Ureter (tissue), 1 donor: ENCODE measurements at regions not wholly inside any gene's neighbourhood (a gene's known extent, or its start where the extent isn't known, plus 50 kb on each side); places are given as distances from the start of the nearest gene placed in this dataset.

Experiments used
- DNase-seq: peaks from one replicate; pipeline ENCODE4 v3.0.0-alpha.2; 2020; ENCODE audit warnings: low spot score
- donor health status: DM: yes; HTN: yes; CAD: no.

DNA sequence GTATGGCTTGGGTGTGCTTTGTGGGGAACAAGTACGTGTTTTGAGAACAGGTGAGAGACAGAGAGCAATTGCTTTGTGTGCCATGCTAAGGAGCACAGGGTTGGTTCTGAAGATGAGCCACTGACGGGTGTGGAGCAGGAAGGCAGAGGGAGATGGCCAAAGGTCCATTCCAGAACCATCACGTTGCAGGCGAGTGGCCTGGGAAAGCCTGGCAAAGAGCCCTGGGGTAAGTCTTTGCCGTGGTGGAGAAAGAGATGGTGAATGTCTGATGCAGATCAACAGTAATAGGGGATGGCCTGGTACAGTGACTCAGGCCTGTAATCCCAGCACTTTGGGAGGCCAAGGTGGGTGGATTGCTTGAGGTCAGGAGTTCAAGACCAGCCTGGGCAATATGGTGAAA, 93.5 kb upstream of the ZNF521 start:
- no peak for DNase-seq

DNA sequence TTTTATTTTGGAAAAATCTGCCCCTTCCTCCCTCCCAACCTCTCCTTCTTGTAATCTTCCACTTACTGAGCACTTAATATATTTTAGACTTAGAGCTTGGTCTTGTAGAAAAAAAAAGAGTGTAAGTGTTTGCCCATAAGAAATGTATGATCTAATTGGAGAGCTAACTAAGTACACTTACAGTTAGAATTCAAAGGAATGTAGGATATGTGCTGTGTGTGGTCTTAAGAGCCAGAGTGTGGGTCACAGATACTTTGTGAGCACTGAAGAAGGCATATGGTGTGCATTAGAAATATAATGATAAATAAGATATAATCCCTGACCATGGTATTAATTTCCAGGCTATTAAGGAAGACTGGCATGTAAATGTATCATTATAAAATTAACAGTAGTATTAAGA, 91.8 kb upstream of the ZNF521 start:
- DNase-seq = no peak

DNA sequence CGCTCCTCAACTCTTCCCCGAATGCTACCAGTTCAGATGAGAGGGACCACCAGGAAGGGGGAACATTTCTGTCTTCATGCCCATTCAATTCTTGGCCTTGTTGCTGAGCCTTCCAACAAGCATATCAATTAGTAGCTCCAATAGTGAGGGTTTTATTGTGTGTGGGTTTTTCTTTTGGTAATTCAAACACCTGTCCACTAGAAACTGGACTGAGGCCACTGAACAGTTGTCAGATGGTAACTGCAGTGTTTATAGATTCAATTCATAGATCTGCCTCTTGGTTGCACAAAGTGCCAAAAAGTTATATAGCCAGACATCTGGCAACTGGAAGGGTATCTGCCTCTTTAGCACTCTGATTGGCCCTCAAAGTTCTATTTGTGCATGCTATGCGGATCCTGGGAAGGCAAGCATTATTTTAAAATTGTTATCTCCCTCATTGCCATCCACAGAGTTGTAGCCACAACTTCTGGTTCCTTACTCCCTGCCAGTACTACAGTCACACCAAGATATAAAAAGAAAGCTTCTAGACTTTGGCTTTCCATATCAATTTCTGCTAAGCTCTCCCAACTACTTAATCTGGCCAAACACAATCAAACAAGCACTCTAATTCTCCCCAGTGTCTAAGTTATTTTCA, 83.3 kb upstream of the ZNF521 start:
- no peak for DNase-seq

DNA sequence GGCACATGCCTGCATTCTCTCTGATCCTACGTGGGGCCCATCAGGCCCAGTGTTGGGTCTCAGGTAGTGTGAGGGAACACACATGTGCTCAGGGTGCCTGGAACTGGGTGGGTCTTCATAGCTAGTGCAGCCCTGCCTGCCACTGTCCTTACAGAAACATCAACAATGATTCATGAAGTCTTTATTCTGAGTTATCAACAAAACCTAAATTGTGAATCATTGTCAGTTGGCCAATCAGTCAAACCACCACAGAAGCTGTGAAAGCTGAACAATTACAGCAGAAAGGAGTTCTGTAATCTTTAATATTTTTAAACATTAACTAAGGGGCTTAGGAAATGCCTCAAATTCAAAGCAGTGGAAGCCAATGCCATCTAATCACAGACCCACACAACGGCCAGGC, 82.8 kb upstream of the ZNF521 start:
- DNase-seq = no peak

DNA sequence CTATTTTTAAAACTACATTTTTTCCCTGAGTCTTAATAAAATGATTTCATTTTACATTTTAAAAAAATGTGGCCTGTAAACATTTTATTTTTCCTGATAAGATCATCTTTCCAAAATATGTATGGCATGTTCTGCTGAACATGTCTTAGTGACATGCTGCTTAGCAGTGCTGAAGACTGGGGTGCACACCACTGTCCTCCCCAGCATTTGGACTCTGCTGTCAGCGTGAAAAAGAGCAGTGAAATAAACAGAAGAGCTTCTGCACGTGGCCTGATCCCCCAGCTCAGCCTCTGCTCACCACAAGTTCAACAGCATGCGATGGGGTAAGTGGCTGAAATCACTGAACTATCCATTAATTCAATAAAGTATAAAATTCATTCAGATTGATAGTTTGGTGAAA, 81.6 kb upstream of the ZNF521 start:
- no peak for DNase-seq

DNA sequence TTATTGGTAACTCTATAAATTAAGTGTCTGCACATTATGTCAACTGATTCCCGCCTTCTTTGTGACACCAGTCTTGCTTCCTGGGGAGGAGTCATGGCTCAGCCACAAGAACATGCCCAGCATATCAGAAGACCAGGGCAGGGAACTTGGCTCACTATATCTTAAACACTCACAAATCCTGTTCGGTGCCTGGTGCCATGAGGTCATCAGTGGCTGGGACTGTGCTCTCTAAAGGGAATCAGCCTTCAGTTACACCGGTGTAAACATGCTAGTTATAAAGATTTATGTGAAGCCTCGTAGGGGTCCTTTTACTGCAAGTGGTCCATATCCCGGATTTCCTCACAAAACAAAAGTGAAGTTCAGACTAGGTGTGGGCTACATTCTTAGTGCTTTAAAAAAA, 73.1 kb upstream of the ZNF521 start:
- no peak for DNase-seq

DNA sequence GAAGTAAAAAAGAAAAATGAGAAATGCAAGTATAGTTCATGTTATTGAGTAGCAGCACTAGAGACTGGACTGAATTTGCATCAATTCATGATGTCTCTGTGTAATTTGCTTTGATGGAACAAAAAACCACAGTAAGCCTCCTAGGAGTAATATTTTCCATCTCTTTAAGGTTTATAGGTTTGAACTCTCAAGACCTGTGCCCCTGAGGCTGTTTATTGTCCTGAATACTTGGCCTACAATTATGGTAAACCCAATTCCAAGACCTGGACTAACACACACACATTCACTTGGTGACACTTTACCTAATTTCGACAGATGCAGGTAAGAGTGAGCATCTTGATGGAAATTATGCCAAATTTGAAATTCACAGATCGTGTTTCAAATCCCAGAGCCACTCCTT, 71.8 kb upstream of the ZNF521 start:
- DNase-seq = no peak

DNA sequence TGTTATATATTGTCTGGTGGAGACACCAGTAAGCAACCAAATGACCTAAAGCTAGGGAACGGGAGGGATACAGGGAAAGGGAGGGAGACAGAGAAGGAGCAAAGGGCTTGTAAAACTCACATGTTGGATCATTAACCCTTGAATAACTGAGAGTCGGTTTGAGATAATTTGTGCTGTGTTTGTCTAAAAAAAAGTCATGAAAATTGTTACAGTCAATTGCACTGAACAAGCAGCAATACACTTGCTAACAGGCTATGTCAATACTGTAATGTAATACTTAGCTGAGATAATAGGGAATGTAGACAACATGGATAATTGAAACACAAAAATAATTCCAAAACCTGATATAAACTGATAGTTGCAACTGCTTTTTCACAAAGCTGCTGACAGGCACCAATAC, 71.3 kb upstream of the ZNF521 start:
- no peak for DNase-seq

DNA sequence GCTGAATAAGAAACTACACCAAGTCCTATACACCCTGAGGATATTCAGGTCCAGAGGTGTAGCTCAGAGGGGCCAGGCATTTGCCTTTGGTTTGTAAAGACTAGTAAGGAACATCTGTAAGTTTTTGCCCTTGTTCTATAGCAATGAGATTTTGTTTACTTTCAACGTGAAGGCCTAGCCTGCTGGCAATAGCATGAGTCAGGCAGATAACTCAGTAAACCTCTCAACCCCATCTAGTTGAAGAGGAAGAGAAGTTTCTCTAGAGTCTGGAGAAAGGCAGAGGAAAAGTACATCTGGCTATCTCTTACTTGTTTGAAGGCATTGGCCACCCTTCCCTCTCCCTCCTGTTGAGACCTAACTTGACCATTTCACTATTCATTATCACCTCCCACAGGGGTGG, 70.3 kb upstream of the ZNF521 start:
- DNase-seq = no peak

DNA sequence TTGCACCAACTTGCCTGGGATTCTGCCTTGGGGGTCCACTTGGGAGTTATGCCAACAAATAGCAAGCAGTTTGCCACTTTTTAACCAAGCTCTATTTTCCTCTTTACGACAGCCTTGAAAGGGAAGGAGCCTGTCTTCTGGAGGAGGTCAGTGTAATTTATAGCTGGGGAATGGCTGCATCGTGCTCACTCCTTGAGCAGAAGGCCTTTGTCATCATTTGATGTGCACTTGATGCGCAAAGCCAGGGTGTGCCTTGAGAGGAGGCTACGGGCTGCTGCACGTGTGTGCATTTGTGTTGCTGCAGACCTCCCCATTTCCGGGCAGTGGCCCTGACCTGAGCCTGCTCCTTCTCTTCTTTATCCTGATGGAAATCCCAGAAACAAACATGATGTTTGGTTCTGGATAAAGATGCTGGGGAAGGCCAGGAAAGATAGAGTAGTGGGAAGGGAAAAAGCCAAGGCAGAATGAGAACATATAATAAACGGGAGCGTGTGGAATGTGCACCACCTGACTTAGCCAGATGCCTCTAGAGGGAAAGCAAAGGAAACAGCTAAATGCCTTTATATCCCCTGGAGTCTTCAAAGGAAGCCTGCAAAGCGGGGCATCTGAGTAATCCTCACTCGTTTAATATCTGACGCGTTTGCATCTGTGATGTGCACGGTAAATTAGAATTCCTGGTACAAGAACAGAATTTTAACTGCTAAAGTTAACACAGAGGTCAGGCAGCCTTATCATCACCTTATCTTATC, 68.3 kb upstream of the ZNF521 start:
- no peak for DNase-seq

DNA sequence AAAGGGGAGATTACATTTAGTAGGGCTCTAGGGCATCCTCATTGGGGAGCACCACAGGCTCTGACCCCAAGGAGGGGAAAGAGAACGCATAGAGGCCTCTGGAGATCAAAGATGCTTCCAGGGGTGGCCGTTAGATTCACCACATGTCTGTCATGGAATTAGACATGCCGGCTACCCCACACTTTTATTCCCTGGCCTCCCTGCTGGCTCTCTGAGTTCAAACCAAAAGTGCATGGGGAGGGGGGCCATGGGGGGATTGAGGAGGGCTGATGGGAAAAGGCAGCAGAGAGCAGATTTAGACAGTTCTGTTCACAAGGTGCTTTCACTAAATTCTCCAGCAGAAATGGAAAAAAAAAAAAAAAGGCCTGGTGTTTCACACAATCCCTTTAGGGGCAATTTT, 64.4 kb upstream of the ZNF521 start:
- no peak for DNase-seq

DNA sequence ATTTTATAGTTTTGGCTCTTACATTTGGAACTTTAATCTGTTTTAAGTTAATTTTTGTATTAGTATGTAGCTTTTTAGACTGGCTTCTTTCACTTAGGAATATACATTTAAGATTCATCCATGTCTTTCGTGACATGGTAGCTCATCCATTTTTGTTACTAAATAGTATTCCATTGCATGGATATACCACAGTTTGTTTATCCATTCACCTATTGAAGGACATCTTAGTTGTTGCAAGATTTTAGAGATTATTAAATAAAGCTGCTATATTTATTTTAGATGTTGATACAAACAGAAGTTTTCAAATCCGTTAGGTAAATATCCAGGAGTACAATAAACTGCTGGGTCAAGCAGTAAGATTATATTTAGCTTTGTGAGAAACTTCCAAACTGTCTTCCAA, 58.0 kb upstream of the ZNF521 start:
- no peak for DNase-seq

DNA sequence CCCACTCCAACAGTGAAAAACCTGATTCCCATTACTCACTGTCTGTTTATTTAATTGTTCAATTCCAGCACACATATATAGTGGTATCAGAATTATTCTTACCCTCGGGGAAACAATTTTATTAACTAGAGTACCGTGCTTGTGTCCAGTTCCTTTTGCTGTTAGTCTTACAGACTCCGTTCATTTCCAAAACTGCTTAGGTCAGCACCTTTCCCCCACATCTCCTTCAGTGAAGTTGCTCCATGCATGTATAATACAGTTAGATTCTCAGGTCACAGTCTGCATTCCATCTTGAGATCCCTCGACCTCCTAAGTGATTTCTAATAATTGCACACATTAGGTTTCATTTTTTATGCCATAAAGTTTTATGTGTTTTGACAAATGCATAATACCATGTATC, 56.3 kb upstream of the ZNF521 start:
- DNase-seq = no peak
